ENCODE measurements at regions not wholly inside any gene's neighbourhood (a gene's known extent, or its start where the extent isn't known, plus 50 kb on each side); places are given as distances from the start of the nearest gene placed in this dataset.

- no peaks in the 10 kb centered on the region for H3K9me3 Mint-ChIP-seq
- no peak for ATAC-seq (replicated peaks; ENCODE audit: extremely low read depth, poor library complexity, severe bottlenecking)
- no peak overlapping the region for H3K4me3 Mint-ChIP-seq
- peaks cover 12% of the 10 kb centered on the region for H3K4me1 Mint-ChIP-seq
- DNase-seq (ENCODE audit: low spot score in 2 of 2), result no peak
- no peaks in the 10 kb centered on the region for H3K36me3 Mint-ChIP-seq (ENCODE audit: insufficient read depth)
- peaks cover 45% of the 10 kb centered on the region for H3K27me3 Mint-ChIP-seq
- H3K27ac Mint-ChIP-seq (ENCODE audit: low read depth), result no peak overlapping the region
Measured at GRCh38 chr2:41912776-41913175, 135.0 kb upstream of the PKDCC start.

- Mint-ChIP-seq H3K4me1 (peaks cover 8% of the 10 kb centered on the region), H3K27ac (ENCODE audit: low read depth) (no peak overlapping the region), H3K4me3 (no peak overlapping the region), H3K36me3 (ENCODE audit: insufficient read depth) (no peaks in the 10 kb centered on the region), H3K9me3 (no peaks in the 10 kb centered on the region), H3K27me3 (peaks cover 45% of the 10 kb centered on the region)
- DNase-seq (ENCODE audit: low spot score in 2 of 2), result no peak
- ATAC-seq (replicated peaks; ENCODE audit: extremely low read depth, poor library complexity, severe bottlenecking), result no peak
Measured at GRCh38 chr2:41913311-41913710, 134.5 kb upstream of the PKDCC start.

- peak overlapping the region; percentile 22 for H3K27ac Mint-ChIP-seq (ENCODE audit: low read depth)
- no peaks in the 10 kb centered on the region for H3K9me3 Mint-ChIP-seq
- H3K4me1 Mint-ChIP-seq, result peaks cover 5% of the 10 kb centered on the region
- H3K36me3 Mint-ChIP-seq (ENCODE audit: insufficient read depth), result no peaks in the 10 kb centered on the region
- no peak overlapping the region for H3K4me3 Mint-ChIP-seq
- DNase-seq (ENCODE audit: low spot score in 2 of 2) (no peak), ATAC-seq (replicated peaks; ENCODE audit: extremely low read depth, poor library complexity, severe bottlenecking) (no peak)
- peaks cover 45% of the 10 kb centered on the region for H3K27me3 Mint-ChIP-seq
Measured at GRCh38 chr2:41913921-41914609, 133.8 kb upstream of the PKDCC start.

- Mint-ChIP-seq H3K27ac (ENCODE audit: low read depth) (no peak overlapping the region), H3K4me1 (no peaks in the 10 kb centered on the region), H3K36me3 (ENCODE audit: insufficient read depth) (no peaks in the 10 kb centered on the region), H3K27me3 (peaks cover 45% of the 10 kb centered on the region), H3K9me3 (no peaks in the 10 kb centered on the region), H3K4me3 (no peak overlapping the region)
- ATAC-seq (replicated peaks; ENCODE audit: extremely low read depth, poor library complexity, severe bottlenecking) (no peak), DNase-seq (ENCODE audit: low spot score in 2 of 2) (no peak)
Measured at GRCh38 chr2:41914936-41915335, 132.9 kb upstream of the PKDCC start.

GRCh38 chr2:41916177-41916576, 131.6 kb upstream of the PKDCC start:
- Mint-ChIP-seq H3K36me3 (ENCODE audit: insufficient read depth) (no peaks in the 10 kb centered on the region), H3K27ac (ENCODE audit: low read depth) (no peak overlapping the region), H3K9me3 (no peaks in the 10 kb centered on the region), H3K4me3 (no peak overlapping the region), H3K4me1 (no peaks in the 10 kb centered on the region), H3K27me3 (peaks cover 44% of the 10 kb centered on the region)
- no peak for DNase-seq (ENCODE audit: low spot score in 2 of 2)
- no peak for ATAC-seq (replicated peaks; ENCODE audit: extremely low read depth, poor library complexity, severe bottlenecking)

- H3K27me3 Mint-ChIP-seq, result peaks cover 30% of the 10 kb centered on the region
- H3K27ac Mint-ChIP-seq (ENCODE audit: low read depth), result no peak overlapping the region
- no peak for DNase-seq (ENCODE audit: low spot score in 2 of 2)
- no peak for ATAC-seq (replicated peaks; ENCODE audit: extremely low read depth, poor library complexity, severe bottlenecking)
- no peaks in the 10 kb centered on the region for H3K36me3 Mint-ChIP-seq (ENCODE audit: insufficient read depth)
- no peak overlapping the region for H3K4me3 Mint-ChIP-seq
- H3K9me3 Mint-ChIP-seq, result no peaks in the 10 kb centered on the region
- no peaks in the 10 kb centered on the region for H3K4me1 Mint-ChIP-seq
Measured at GRCh38 chr2:41917587-41917986, 130.2 kb upstream of the PKDCC start.

- Mint-ChIP-seq H3K36me3 (ENCODE audit: insufficient read depth) (no peaks in the 10 kb centered on the region), H3K4me1 (no peaks in the 10 kb centered on the region), H3K4me3 (no peak overlapping the region), H3K27ac (ENCODE audit: low read depth) (no peak overlapping the region), H3K9me3 (no peaks in the 10 kb centered on the region), H3K27me3 (peaks cover 32% of the 10 kb centered on the region)
- ATAC-seq (replicated peaks; ENCODE audit: extremely low read depth, poor library complexity, severe bottlenecking) (no peak), DNase-seq (ENCODE audit: low spot score in 2 of 2) (no peak)
Measured at GRCh38 chr2:41919135-41919534, 128.7 kb upstream of the PKDCC start.

- Mint-ChIP-seq H3K4me1 (no peaks in the 10 kb centered on the region), H3K27ac (ENCODE audit: low read depth) (no peak overlapping the region), H3K27me3 (peaks cover 21% of the 10 kb centered on the region), H3K9me3 (no peaks in the 10 kb centered on the region), H3K4me3 (no peak overlapping the region), H3K36me3 (ENCODE audit: insufficient read depth) (no peaks in the 10 kb centered on the region)
- ATAC-seq (replicated peaks; ENCODE audit: extremely low read depth, poor library complexity, severe bottlenecking) (no peak), DNase-seq (ENCODE audit: low spot score in 2 of 2) (no peak)
Measured at GRCh38 chr2:41920181-41920580, 127.6 kb upstream of the PKDCC start.

- ATAC-seq (replicated peaks; ENCODE audit: extremely low read depth, poor library complexity, severe bottlenecking) (no peak), DNase-seq (ENCODE audit: low spot score in 2 of 2) (no peak)
- H3K4me3 Mint-ChIP-seq, result no peak overlapping the region
- no peaks in the 10 kb centered on the region for H3K4me1 Mint-ChIP-seq
- no peaks in the 10 kb centered on the region for H3K9me3 Mint-ChIP-seq
- peak overlapping the region; percentile 65 for H3K27ac Mint-ChIP-seq (ENCODE audit: low read depth)
- peaks cover 15% of the 10 kb centered on the region for H3K27me3 Mint-ChIP-seq
- no peaks in the 10 kb centered on the region for H3K36me3 Mint-ChIP-seq (ENCODE audit: insufficient read depth)
Measured at GRCh38 chr2:41920812-41921211, 127.0 kb upstream of the PKDCC start.

GRCh38 chr2:41922177-41922576, 125.6 kb upstream of the PKDCC start:
- Mint-ChIP-seq H3K4me3 (no peak overlapping the region), H3K27me3 (peaks cover 11% of the 10 kb centered on the region), H3K9me3 (no peaks in the 10 kb centered on the region), H3K36me3 (ENCODE audit: insufficient read depth) (no peaks in the 10 kb centered on the region), H3K27ac (ENCODE audit: low read depth) (no peak overlapping the region), H3K4me1 (no peaks in the 10 kb centered on the region)
- ATAC-seq (replicated peaks; ENCODE audit: extremely low read depth, poor library complexity, severe bottlenecking), result no peak
- no peak for DNase-seq (ENCODE audit: low spot score in 2 of 2)

GRCh38 chr2:41923156-41923786, 124.5 kb upstream of the PKDCC start:
- Mint-ChIP-seq H3K4me1 (no peaks in the 10 kb centered on the region), H3K36me3 (ENCODE audit: insufficient read depth) (no peaks in the 10 kb centered on the region), H3K27ac (ENCODE audit: low read depth) (no peak overlapping the region), H3K27me3 (peaks cover 11% of the 10 kb centered on the region), H3K9me3 (no peaks in the 10 kb centered on the region), H3K4me3 (no peak overlapping the region)
- DNase-seq (ENCODE audit: low spot score in 2 of 2) (no peak), ATAC-seq (replicated peaks; ENCODE audit: extremely low read depth, poor library complexity, severe bottlenecking) (no peak)

- ATAC-seq (replicated peaks; ENCODE audit: extremely low read depth, poor library complexity, severe bottlenecking), result no peak
Measured at GRCh38 chr2:41924024-41924423, 123.8 kb upstream of the PKDCC start.

GRCh38 chr2:41924709-41925408, 123.0 kb upstream of the PKDCC start:
- DNase-seq (ENCODE audit: low spot score in 2 of 2), result no peak
- ATAC-seq (replicated peaks; ENCODE audit: extremely low read depth, poor library complexity, severe bottlenecking), result no peak
- no peaks in the 10 kb centered on the region for H3K9me3 Mint-ChIP-seq
- no peaks in the 10 kb centered on the region for H3K4me1 Mint-ChIP-seq
- peaks cover 11% of the 10 kb centered on the region for H3K27me3 Mint-ChIP-seq
- no peak overlapping the region for H3K4me3 Mint-ChIP-seq
- no peak overlapping the region for H3K27ac Mint-ChIP-seq (ENCODE audit: low read depth)
- no peaks in the 10 kb centered on the region for H3K36me3 Mint-ChIP-seq (ENCODE audit: insufficient read depth)

More at GRCh38 chr2:41924024-41924423, 123.8 kb upstream of the PKDCC start:
- Mint-ChIP-seq H3K27ac (ENCODE audit: low read depth) (no peak overlapping the region), H3K36me3 (ENCODE audit: insufficient read depth) (no peaks in the 10 kb centered on the region), H3K9me3 (no peaks in the 10 kb centered on the region), H3K4me1 (no peaks in the 10 kb centered on the region), H3K27me3 (peaks cover 11% of the 10 kb centered on the region), H3K4me3 (no peak overlapping the region)
- no peak for DNase-seq (ENCODE audit: low spot score in 2 of 2)

Measured in central memory CD8-positive, alpha-beta T cell (primary cell).